Activated CD8-positive, alpha-beta memory T cell treated with anti-CD3 and anti-CD28 coated beads, Interleukin-2, amount 50 U/mL, for 1 hour (primary cell): ENCODE measurements at regions not wholly inside any gene's neighbourhood (a gene's known extent, or its start where the extent isn't known, plus 50 kb on each side); places are given as distances from the start of the nearest gene placed in this dataset.

ENCODE experiments used
- DNase-seq: peaks from one replicate; pipeline ENCODE4 v3.0.0-alpha.2; 2020; ENCODE audit errors: extremely low read depth

- DNase-seq = no peak
Observed at GRCh38 chr4:36815536-36815935, 429.0 kb upstream of the NWD2 start.

GRCh38 chr4:36823199-36823967, 421.2 kb upstream of the NWD2 start:
- no peak for DNase-seq

GRCh38 chr4:36824682-36825081, 419.9 kb upstream of the NWD2 start:
- no peak for DNase-seq

GRCh38 chr4:36835246-36835645, 409.3 kb upstream of the NWD2 start:
- DNase-seq = no peak

GRCh38 chr4:36841583-36842326, 402.8 kb upstream of the NWD2 start:
- no peak for DNase-seq

GRCh38 chr4:36844448-36844847, 400.1 kb upstream of the NWD2 start:
- no peak for DNase-seq

GRCh38 chr4:36852856-36853255, 391.7 kb upstream of the NWD2 start:
- DNase-seq = no peak

- DNase-seq = no peak
Observed at GRCh38 chr4:36854554-36854953, 390.0 kb upstream of the NWD2 start.

- DNase-seq = no peak
Observed at GRCh38 chr4:36863601-36864000, 380.9 kb upstream of the NWD2 start.

- DNase-seq = no peak
Observed at GRCh38 chr4:36870121-36870520, 374.4 kb upstream of the NWD2 start.

- no peak for DNase-seq
Observed at GRCh38 chr4:36872679-36873078, 371.9 kb upstream of the NWD2 start.

- no peak for DNase-seq
Observed at GRCh38 chr4:36884151-36884550, 360.4 kb upstream of the NWD2 start.

- DNase-seq = no peak
Observed at GRCh38 chr4:36891971-36892370, 352.6 kb upstream of the NWD2 start.

GRCh38 chr4:36900446-36900987, 344.0 kb upstream of the NWD2 start:
- DNase-seq = no peak

GRCh38 chr4:36904823-36905222, 339.7 kb upstream of the NWD2 start:
- DNase-seq = no peak

- DNase-seq = no peak
Observed at GRCh38 chr4:36914106-36914505, 330.4 kb upstream of the NWD2 start.

- DNase-seq = no peak
Observed at GRCh38 chr4:36915717-36916116, 328.8 kb upstream of the NWD2 start.

- no peak for DNase-seq
Observed at GRCh38 chr4:36917413-36917812, 327.1 kb upstream of the NWD2 start.

GRCh38 chr4:36919721-36920120, 324.8 kb upstream of the NWD2 start:
- no peak for DNase-seq

- no peak for DNase-seq
Observed at GRCh38 chr4:36921476-36922216, 322.9 kb upstream of the NWD2 start.

- no peak for DNase-seq
Observed at GRCh38 chr4:36930562-36931111, 313.9 kb upstream of the NWD2 start.

- DNase-seq = no peak
Observed at GRCh38 chr4:36944232-36944631, 300.3 kb upstream of the NWD2 start.
